ENCODE measurements at regions not wholly inside any gene's neighbourhood (a gene's known extent, or its start where the extent isn't known, plus 50 kb on each side); places are given as distances from the start of the nearest gene placed in this dataset.

- TF ChIP-seq ZNF274 (IDR thresholded peaks at IDR 0.05; ENCODE audit: low read depth, low read length), result no peak
- no peak overlapping the region for H3K4me3 ChIP-seq (ENCODE audit: low read length)
Observed at GRCh38 chrX:140360284-140360683, 144.6 kb downstream of the SOX3 start.

DNA sequence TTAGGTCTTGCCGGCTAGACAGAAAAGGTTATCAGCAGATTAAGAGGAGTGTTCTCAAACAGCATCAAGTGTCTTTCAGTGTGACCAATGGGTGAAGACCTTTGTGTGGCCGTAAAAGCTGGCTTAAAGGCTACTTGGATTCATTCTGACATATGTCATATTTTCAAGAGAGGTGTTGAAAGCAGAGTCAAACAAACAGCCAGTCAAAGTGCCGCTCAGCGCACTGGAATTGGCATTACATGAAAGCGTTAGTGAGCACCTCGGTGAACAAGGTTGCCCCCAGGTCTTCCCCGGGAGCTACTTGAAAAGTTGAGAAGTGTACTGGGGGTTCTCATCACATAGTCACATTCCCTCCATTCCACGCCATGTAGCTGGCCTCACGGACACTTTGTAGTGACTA, 148.9 kb downstream of the SOX3 start:
- no peak for TF ChIP-seq ZNF274 (IDR thresholded peaks at IDR 0.05; ENCODE audit: low read depth, low read length)
- H3K4me3 ChIP-seq (ENCODE audit: low read length), result no peak overlapping the region

DNA sequence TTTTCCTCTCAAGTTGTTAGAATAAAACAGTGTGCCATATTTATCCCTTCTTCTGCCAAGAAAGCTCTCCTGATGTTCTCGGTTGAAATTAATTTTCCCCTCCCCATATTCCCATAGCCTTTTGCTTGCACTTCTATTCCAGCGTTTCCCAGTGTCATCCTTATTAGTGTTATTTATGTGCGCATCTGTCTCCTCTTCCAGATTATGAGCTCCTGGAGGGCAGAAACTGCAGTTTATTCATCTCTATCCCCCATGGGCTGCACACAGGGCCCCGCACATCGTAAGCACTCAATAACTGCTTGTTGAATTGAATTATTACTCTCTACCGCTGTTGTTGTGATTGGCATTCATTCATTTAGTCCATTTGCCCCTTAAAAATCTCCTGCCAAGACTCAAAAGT, 149.4 kb downstream of the SOX3 start:
- TF ChIP-seq ZNF274 (IDR thresholded peaks at IDR 0.05; ENCODE audit: low read depth, low read length), result no peak

GRCh38 chrX:140354431-140355120, 150.3 kb downstream of the SOX3 start:
- no peak overlapping the region for H3K4me3 ChIP-seq (ENCODE audit: low read length)
- TF ChIP-seq ZNF274 (IDR thresholded peaks at IDR 0.05; ENCODE audit: low read depth, low read length), result no peak

More for the DNA sequence above, 149.4 kb downstream of the SOX3 start:
- H3K4me3 ChIP-seq (ENCODE audit: low read length), result no peak overlapping the region

- no peak overlapping the region for H3K4me3 ChIP-seq (ENCODE audit: low read length)
- TF ChIP-seq ZNF274 (IDR thresholded peaks at IDR 0.05; ENCODE audit: low read depth, low read length), result no peak
Observed at GRCh38 chrX:140346729-140347128, 158.1 kb downstream of the SOX3 start.

DNA sequence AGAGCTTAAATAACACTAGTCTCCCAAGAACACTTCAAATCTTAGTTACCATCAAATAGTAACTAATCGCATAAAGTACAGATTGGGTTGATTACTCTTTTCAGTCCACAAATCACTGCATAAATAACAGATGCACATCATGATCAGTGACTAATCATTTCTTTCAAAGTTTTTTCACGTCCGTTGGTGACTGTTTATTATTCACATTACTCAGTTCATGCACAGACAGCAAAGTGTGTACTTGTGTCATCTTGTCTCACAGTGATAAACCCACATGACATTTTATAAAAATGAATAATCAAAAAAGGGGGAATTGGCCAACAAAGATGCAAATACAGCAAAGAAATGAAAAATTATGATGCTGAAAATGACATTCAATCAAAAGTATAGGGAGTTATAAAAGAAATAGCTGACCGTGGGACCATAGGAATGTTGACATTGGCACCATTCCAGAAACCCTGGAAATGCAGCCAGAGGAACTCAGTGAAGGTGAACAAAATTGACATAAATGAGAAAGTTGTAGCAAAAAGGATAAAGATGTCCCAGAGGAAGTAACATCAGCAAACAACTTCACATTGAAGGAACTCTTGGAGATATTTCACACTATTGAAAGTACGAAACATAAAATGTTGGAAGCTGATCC, 161.5 kb downstream of the SOX3 start:
- no peak overlapping the region for H3K4me3 ChIP-seq (ENCODE audit: low read length)
- no peak for TF ChIP-seq ZNF274 (IDR thresholded peaks at IDR 0.05; ENCODE audit: low read depth, low read length)

GRCh38 chrX:140342410-140342809, 162.5 kb downstream of the SOX3 start:
- no peak overlapping the region for H3K4me3 ChIP-seq (ENCODE audit: low read length)
- TF ChIP-seq ZNF274 (IDR thresholded peaks at IDR 0.05; ENCODE audit: low read depth, low read length), result no peak

DNA sequence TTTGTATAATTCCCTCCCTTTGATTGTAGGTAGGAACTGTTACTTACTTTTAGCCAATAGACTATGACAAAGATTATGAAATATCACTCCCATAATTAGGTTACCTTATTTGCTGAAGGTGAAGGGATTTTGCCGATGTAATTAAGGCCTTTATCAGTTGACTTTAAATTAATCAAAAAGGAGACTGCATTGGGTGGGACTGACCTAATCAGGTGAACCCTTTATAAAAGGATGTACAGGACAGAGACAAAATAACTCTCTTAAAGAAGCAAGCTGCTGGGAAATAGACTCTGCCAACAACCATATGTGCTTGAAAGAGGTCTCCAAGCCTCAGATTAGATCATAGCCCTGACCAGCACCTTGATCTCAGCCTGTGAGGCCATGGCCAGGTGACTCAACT, 167.6 kb downstream of the SOX3 start:
- H3K4me3 ChIP-seq (ENCODE audit: low read length), result no peak overlapping the region
- TF ChIP-seq ZNF274 (IDR thresholded peaks at IDR 0.05; ENCODE audit: low read depth, low read length), result no peak

- TF ChIP-seq ZNF274 (IDR thresholded peaks at IDR 0.05; ENCODE audit: low read depth, low read length), result no peak
- H3K4me3 ChIP-seq (ENCODE audit: low read length), result no peak overlapping the region
Observed at GRCh38 chrX:140318296-140318695, 186.6 kb downstream of the SOX3 start.

GRCh38 chrX:140317462-140317861, 187.4 kb downstream of the SOX3 start:
- no peak for TF ChIP-seq ZNF274 (IDR thresholded peaks at IDR 0.05; ENCODE audit: low read depth, low read length)
- no peak overlapping the region for H3K4me3 ChIP-seq (ENCODE audit: low read length)

- no peak for TF ChIP-seq ZNF274 (IDR thresholded peaks at IDR 0.05; ENCODE audit: low read depth, low read length)
- H3K4me3 ChIP-seq (ENCODE audit: low read length), result no peak overlapping the region
Observed at GRCh38 chrX:140298960-140299825, 205.7 kb downstream of the SOX3 start.

DNA sequence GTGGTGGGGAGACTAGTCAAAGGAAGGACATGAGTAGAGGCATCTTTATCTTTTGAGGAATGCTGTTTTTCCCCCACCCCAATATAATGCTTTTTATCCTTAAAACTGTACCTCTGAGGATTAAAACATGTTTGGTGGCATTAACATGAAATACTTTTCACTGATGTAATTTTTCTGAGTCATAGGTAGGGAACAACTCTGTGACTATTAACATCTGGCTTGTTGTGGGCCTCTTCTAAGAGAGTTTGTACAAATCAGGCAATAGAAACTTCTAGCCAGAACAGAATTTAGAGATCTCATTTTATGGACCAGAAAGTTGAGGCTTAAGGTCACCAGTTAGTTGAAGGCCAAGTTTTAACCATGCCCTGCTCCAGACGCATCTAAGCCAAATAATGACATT, 207.6 kb downstream of the SOX3 start:
- H3K4me3 ChIP-seq (ENCODE audit: low read length), result no peak overlapping the region
- TF ChIP-seq ZNF274 (IDR thresholded peaks at IDR 0.05; ENCODE audit: low read depth, low read length), result no peak

GRCh38 chrX:140292961-140293360, 211.9 kb downstream of the SOX3 start:
- TF ChIP-seq ZNF274 (IDR thresholded peaks at IDR 0.05; ENCODE audit: low read depth, low read length), result no peak
- no peak overlapping the region for H3K4me3 ChIP-seq (ENCODE audit: low read length)

GRCh38 chrX:140292188-140292587, 212.7 kb downstream of the SOX3 start:
- H3K4me3 ChIP-seq (ENCODE audit: low read length), result no peak overlapping the region
- TF ChIP-seq ZNF274 (IDR thresholded peaks at IDR 0.05; ENCODE audit: low read depth, low read length), result no peak
